Caco-2 (cell line): ENCODE measurements at regions not wholly inside any gene's neighbourhood (a gene's known extent, or its start where the extent isn't known, plus 50 kb on each side); places are given as distances from the start of the nearest gene placed in this dataset.
A peak's percentile ranks its signal among the peaks of the same experiment; 100 is the strongest.

Experiments used
- BruUV-seq: library from RNA; stranded (reverse); fragments of 400-500 nt; replicated peaks from 2 replicates; lab custom pipeline; 2021; lab: Mats Ljungman, UMichigan
- CTCF ChIA-PET: fragments of 300-600 bp; sonication (Branson Sonifier 250); formaldehyde crosslinking; loops from one replicate; lab custom pipeline; 2022; ENCODE audit warnings: antibody characterized with exemption; lab: Charles Lee
- POLR2A ChIA-PET: fragments of 300-600 bp; sonication (Branson Sonifier 250); formaldehyde crosslinking; loops from one replicate; lab custom pipeline; 2022; ENCODE audit warnings: antibody characterized with exemption; lab: Charles Lee
- DNase-seq, 2 experiments: peaks; one replicate each; pipeline versions ENCODE4 v3.0.0 to v3.0.0-alpha.2; 2020 to 2022
- H3K27me3 ChIP-seq: replicated peaks from 2 replicates; pipeline ENCODE4 v1.6.0; 2011; ENCODE audit warnings: low read length; ENCODE audit not compliant: control insufficient read depth, insufficient read depth
- H3K36me3 ChIP-seq: 2 replicates; pipeline ENCODE4 v1.5.1; 2011; ENCODE audit warnings: low read length; ENCODE audit not compliant: control insufficient read depth, insufficient read depth
- H3K4me1 ChIP-seq: fragments of 250-450 bp; sonication (Bioruptor Pico); 2 replicates; pipeline ENCODE4 v1.5.1; 2020; ENCODE audit warnings: mild to moderate bottlenecking
- H3K4me3 ChIP-seq: 2 replicates; pipeline ENCODE4 v1.5.1; 2011; ENCODE audit warnings: low read depth, mild to moderate bottlenecking, control low read depth, low read length
- H3K9me3 ChIP-seq: fragments of 250-450 bp; sonication (Bioruptor Pico); 2 replicates; pipeline ENCODE4 v1.5.1; 2020; ENCODE audit warnings: mild to moderate bottlenecking, moderate library complexity
- H3K27ac Mint-ChIP-seq: one replicate; pipeline ENCODE4 v1.8.0; 2022; ENCODE audit warnings: mixed read lengths; ENCODE audit not compliant: unreplicated experiment
- H3K27me3 Mint-ChIP-seq: one replicate; pipeline ENCODE4 v1.8.0; 2022; ENCODE audit warnings: mixed read lengths; ENCODE audit not compliant: insufficient read depth, unreplicated experiment
- H3K36me3 Mint-ChIP-seq: one replicate; pipeline ENCODE4 v1.8.0; 2022; ENCODE audit warnings: mild to moderate bottlenecking, mixed read lengths; ENCODE audit not compliant: insufficient read depth, unreplicated experiment
- H3K4me1 Mint-ChIP-seq: one replicate; pipeline ENCODE4 v1.8.0; 2022; ENCODE audit warnings: low read depth, mixed read lengths; ENCODE audit not compliant: unreplicated experiment
- H3K4me3 Mint-ChIP-seq: one replicate; pipeline ENCODE4 v1.8.0; 2022; ENCODE audit warnings: mild to moderate bottlenecking, moderate library complexity, mixed read lengths; ENCODE audit not compliant: unreplicated experiment
- H3K9me3 Mint-ChIP-seq: one replicate; pipeline ENCODE4 v1.8.0; 2022; ENCODE audit warnings: mixed read lengths; ENCODE audit not compliant: unreplicated experiment
- intact Hi-C: fragments of 100-400 bp; cut with micrococcal nuclease; formaldehyde crosslinking; loops from one replicate; pipeline ENCODE4 v1.10.0; 2022; ENCODE audit not compliant: unreplicated experiment
- TF ChIP-seq, protein P1 (sequence below), 2 experiments: fragments of 200-600 bp in 1 of 2; IDR thresholded peaks; 1 replicate in 1 of 2; 2 replicates in 1 of 2; pipeline versions ENCODE4 v1.5.1 to v1.8.0; 2011 to 2022; ENCODE audit warnings: antibody characterized with exemption in 1 of 2, control low read depth in 1 of 2, inconsistent platforms in 1 of 2, low read depth in 1 of 2, low read length in 1 of 2, mild to moderate bottlenecking in 1 of 2, moderate library complexity in 1 of 2; ENCODE audit not compliant: insufficient read depth in 1 of 2, severe bottlenecking in 1 of 2, unreplicated experiment in 1 of 2

DNA sequence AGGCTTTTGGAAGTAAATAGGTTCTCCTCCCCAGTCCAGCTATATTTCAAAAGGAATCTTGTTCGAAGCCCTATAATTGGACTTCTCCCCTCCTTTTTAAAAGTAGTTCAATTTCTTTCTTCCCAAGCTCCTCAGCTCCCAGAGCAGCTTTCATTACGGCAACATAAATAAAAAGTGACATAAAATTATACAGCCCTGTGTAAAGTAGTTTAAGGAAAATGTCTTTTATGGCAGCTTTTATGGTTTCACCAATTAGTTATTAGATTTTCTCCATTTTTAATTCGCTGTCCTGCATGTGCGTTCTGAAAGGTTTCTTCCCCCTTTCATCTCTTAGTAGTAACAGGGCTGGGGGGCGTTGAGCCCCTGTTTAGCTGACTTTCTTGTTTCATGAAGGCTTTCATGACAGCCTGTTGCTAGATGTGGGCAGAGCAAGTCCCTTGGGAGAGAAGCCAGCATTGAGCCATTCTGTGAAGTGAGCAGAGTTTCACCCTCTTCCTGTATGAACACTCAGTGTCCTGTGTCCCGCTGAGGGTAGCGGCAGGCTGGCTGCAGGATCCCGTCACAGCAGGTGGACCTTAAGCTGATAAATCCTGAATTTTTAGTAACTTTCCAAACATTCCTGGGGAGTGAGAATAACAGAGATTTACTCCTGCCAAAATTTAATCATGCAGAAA, 229.7 kb upstream of the SPRED2 start:
- Mint-ChIP-seq H3K4me3 (no peak overlapping the region), H3K9me3 (peaks cover 11% of the 10 kb centered on the region), H3K4me1 (peaks cover 7% of the 10 kb centered on the region), H3K36me3 (no peaks in the 10 kb centered on the region), H3K27me3 (peaks cover 4% of the 10 kb centered on the region), H3K27ac (no peak overlapping the region)
- TF ChIP-seq, protein P1, sequence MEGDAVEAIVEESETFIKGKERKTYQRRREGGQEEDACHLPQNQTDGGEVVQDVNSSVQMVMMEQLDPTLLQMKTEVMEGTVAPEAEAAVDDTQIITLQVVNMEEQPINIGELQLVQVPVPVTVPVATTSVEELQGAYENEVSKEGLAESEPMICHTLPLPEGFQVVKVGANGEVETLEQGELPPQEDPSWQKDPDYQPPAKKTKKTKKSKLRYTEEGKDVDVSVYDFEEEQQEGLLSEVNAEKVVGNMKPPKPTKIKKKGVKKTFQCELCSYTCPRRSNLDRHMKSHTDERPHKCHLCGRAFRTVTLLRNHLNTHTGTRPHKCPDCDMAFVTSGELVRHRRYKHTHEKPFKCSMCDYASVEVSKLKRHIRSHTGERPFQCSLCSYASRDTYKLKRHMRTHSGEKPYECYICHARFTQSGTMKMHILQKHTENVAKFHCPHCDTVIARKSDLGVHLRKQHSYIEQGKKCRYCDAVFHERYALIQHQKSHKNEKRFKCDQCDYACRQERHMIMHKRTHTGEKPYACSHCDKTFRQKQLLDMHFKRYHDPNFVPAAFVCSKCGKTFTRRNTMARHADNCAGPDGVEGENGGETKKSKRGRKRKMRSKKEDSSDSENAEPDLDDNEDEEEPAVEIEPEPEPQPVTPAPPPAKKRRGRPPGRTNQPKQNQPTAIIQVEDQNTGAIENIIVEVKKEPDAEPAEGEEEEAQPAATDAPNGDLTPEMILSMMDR (IDR thresholded peaks at IDR 0.05; ENCODE audit: insufficient read depth in 1 of 2, low read depth in 1 of 2, low read length in 1 of 2, severe bottlenecking in 1 of 2, unreplicated experiment in 1 of 2), result no peak
- H3K36me3 ChIP-seq, result no peaks in the 10 kb centered on the region
- H3K27me3 ChIP-seq, result no peaks in the 10 kb centered on the region
- no peaks in the 10 kb centered on the region; the same call in 1 of the 2 replicates for H3K9me3 ChIP-seq
- ChIA-PET CTCF (no interaction called here), POLR2A (no interaction called here)
- no TSS peak for BruUV-seq
- H3K4me3 ChIP-seq, result no peak overlapping the region
- no peak for DNase-seq
- intact Hi-C loops, result no loop called here
- peaks cover 16% of the 10 kb centered on the region for H3K4me1 ChIP-seq

DNA sequence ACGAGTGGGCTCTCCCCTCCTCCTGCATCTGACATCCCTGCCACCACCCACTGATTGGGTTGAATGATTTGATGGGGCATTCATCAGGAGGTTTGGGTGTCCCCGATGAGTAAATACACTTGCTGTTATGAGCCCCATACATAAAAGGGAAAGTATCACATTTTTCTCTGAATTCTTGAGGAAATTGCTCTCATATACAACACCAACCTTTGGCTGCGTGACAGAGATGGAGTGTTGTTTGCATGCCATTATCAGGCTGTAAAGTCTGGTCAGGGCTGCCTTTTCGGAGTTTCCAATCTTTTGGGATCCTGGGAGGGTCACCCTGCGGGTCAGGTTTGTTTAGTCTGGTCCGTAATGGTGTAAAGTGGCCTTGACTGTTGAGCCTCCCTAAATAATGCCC, 227.9 kb upstream of the SPRED2 start:
- peaks cover 4% of the 10 kb centered on the region for H3K27me3 Mint-ChIP-seq

DNA sequence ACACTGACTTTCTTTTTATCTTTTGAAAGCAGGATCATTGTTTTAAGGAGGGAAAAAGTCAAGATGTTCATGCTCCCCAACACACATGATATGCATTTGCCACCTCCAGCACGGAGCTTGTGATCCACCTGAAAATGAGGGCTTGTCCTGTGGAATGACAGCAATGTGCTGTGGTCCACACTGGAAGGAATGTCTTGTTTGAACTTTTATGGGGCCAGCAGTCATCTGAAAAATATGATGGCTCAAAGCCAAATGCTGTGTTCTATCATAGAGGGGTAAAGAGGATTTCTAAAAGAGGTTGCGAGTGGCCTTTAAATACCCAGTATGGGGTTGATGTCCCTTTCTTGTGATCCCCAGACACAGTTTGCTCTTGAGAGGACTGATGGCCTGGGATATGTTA, 226.5 kb upstream of the SPRED2 start:
- Mint-ChIP-seq H3K4me1 (peaks cover 7% of the 10 kb centered on the region), H3K36me3 (no peaks in the 10 kb centered on the region), H3K9me3 (no peaks in the 10 kb centered on the region), H3K27ac (peak overlapping the region; percentile 24), H3K27me3 (peaks cover 4% of the 10 kb centered on the region), H3K4me3 (no peak overlapping the region)
- DNase-seq, result no peak
- H3K4me1 ChIP-seq, result peaks cover 16% of the 10 kb centered on the region
- H3K36me3 ChIP-seq, result no peaks in the 10 kb centered on the region
- H3K27me3 ChIP-seq, result no peaks in the 10 kb centered on the region
- no TSS peak for BruUV-seq
- intact Hi-C loops, result no loop called here
- TF ChIP-seq, protein P1 (IDR thresholded peaks at IDR 0.05; ENCODE audit: insufficient read depth in 1 of 2, low read depth in 1 of 2, low read length in 1 of 2, severe bottlenecking in 1 of 2, unreplicated experiment in 1 of 2), result no peak
- H3K4me3 ChIP-seq, result no peak overlapping the region
- no peaks in the 10 kb centered on the region for H3K9me3 ChIP-seq
- ChIA-PET POLR2A (no interaction called here), CTCF (no interaction called here)

More for the DNA sequence above, 227.9 kb upstream of the SPRED2 start:
- no TSS peak for BruUV-seq
- Mint-ChIP-seq H3K4me1 (peaks cover 7% of the 10 kb centered on the region), H3K36me3 (no peaks in the 10 kb centered on the region), H3K27ac (no peak overlapping the region), H3K4me3 (no peak overlapping the region), H3K9me3 (no peaks in the 10 kb centered on the region)
- Histone ChIP-seq H3K27me3 (no peaks in the 10 kb centered on the region), H3K9me3 (no peaks in the 10 kb centered on the region), H3K36me3 (no peaks in the 10 kb centered on the region), H3K4me1 (peaks cover 16% of the 10 kb centered on the region), H3K4me3 (no peak overlapping the region)
- intact Hi-C loops, result no loop called here
- TF ChIP-seq, protein P1 (IDR thresholded peaks at IDR 0.05; ENCODE audit: insufficient read depth in 1 of 2, low read depth in 1 of 2, low read length in 1 of 2, severe bottlenecking in 1 of 2, unreplicated experiment in 1 of 2), result no peak
- CTCF ChIA-PET, result no interaction called here
- POLR2A ChIA-PET, result no interaction called here
- DNase-seq, result no peak
